Endodermal cell (in vitro differentiated cells): ENCODE measurements at regions not wholly inside any gene's neighbourhood (a gene's known extent, or its start where the extent isn't known, plus 50 kb on each side); places are given as distances from the start of the nearest gene placed in this dataset.

Experiments
- DNase-seq: peaks from one replicate; pipeline ENCODE4 v3.0.0-alpha.2; 2017
- H3K27ac ChIP-seq: 2 replicates; pipeline ENCODE4 v1.5.1; 2013; ENCODE audit warnings: mild to moderate bottlenecking, low read depth, low read length, moderate library complexity
- H3K27me3 ChIP-seq: 2 replicates; pipeline ENCODE4 v1.6.1; 2013; ENCODE audit warnings: mild to moderate bottlenecking, low read length, moderate library complexity; ENCODE audit not compliant: insufficient read depth, control insufficient read depth, poor library complexity, severe bottlenecking
- H3K36me3 ChIP-seq: 2 replicates; pipeline ENCODE4 v1.7.0; 2013; ENCODE audit warnings: mild to moderate bottlenecking, low read length, moderate library complexity; ENCODE audit not compliant: control insufficient read depth, insufficient read depth
- H3K4me1 ChIP-seq: one replicate; pipeline ENCODE4 v1.7.0; 2013; ENCODE audit warnings: low read length; ENCODE audit not compliant: control insufficient read depth, insufficient read depth
- H3K4me3 ChIP-seq: 2 replicates; pipeline ENCODE4 v1.5.1; 2013; ENCODE audit warnings: mild to moderate bottlenecking, low read length, moderate library complexity
- H3K9ac ChIP-seq: 2 replicates; pipeline ENCODE4 v1.6.1; 2013; ENCODE audit warnings: mild to moderate bottlenecking, low read length, moderate library complexity; ENCODE audit not compliant: poor library complexity, severe bottlenecking; ENCODE audit errors: extremely low read depth
- H3K9me3 ChIP-seq: 2 replicates; pipeline ENCODE4 v1.6.1; 2013; ENCODE audit warnings: mild to moderate bottlenecking, low read length, moderate library complexity; ENCODE audit not compliant: control insufficient read depth
- H3K27ac Mint-ChIP-seq: 2 replicates; pipeline ENCODE4 v1.8.0; 2020; ENCODE audit warnings: mixed read lengths
- H3K27me3 Mint-ChIP-seq: 2 replicates; pipeline ENCODE4 v1.8.0; 2021; ENCODE audit warnings: mild to moderate bottlenecking, mixed read lengths; ENCODE audit not compliant: insufficient read depth
- H3K36me3 Mint-ChIP-seq: 2 replicates; pipeline ENCODE4 v1.8.0; 2020; ENCODE audit warnings: low read depth, mixed read lengths
- H3K4me1 Mint-ChIP-seq: 2 replicates; pipeline ENCODE4 v1.8.0; 2020; ENCODE audit warnings: mixed read lengths
- H3K4me3 Mint-ChIP-seq: 2 replicates; pipeline ENCODE4 v1.8.0; 2020; ENCODE audit warnings: mild to moderate bottlenecking, moderate library complexity, mixed read lengths
- H3K9me3 Mint-ChIP-seq: 2 replicates; pipeline ENCODE4 v1.8.0; 2020; ENCODE audit warnings: mild to moderate bottlenecking, mixed read lengths
- CTCF ChIP-seq: fragments of 200-600 bp; sonication (generic); conservative IDR thresholded peaks from 2 replicates; pipeline ENCODE4 v1.5.0; 2021; ENCODE audit warnings: antibody characterized with exemption, mild to moderate bottlenecking
- WGBS, 2 experiments: methylation state at CpG; one replicate each; pipeline versions ENCODE4 v1.1.5 to v1.1.7; 2013; ENCODE audit warnings: missing lambda C conversion rate in 2 of 2, mixed read lengths in 1 of 2; ENCODE audit not compliant: insufficient coverage in 1 of 2, insufficient read length in 1 of 2; 5-methylcytosine and 5-hydroxymethylcytosine counted together

GRCh38 chr4:187380181-187380581 lies 615.4 kb upstream of the ZFP42 start:
- H3K4me1 ChIP-seq, result peaks cover 4% of the 10 kb centered on the region
- Mint-ChIP-seq H3K9me3 (no peaks in the 10 kb centered on the region), H3K4me1 (peaks cover 5% of the 10 kb centered on the region), H3K27me3 (no peaks in the 10 kb centered on the region), H3K36me3 (no peaks in the 10 kb centered on the region), H3K27ac (no peak overlapping the region), H3K4me3 (no peak overlapping the region)
- no peak overlapping the region for H3K27ac ChIP-seq
- peak; percentile 86 for TF ChIP-seq CTCF
- H3K4me3 ChIP-seq, result no peak overlapping the region
- no peak overlapping the region for H3K9ac ChIP-seq
- no peaks in the 10 kb centered on the region for H3K27me3 ChIP-seq
- peak; percentile 83 for DNase-seq
- H3K9me3 ChIP-seq, result no peaks in the 10 kb centered on the region
- 86 to 95% methylated on average over 4 of the region's 4 CpGs for WGBS, 2 experiments
- no peaks in the 10 kb centered on the region for H3K36me3 ChIP-seq

- Mint-ChIP-seq H3K27ac (no peak overlapping the region), H3K4me1 (no peaks in the 10 kb centered on the region), H3K36me3 (no peaks in the 10 kb centered on the region), H3K4me3 (no peak overlapping the region), H3K27me3 (no peaks in the 10 kb centered on the region), H3K9me3 (no peaks in the 10 kb centered on the region)
- no peaks in the 10 kb centered on the region for H3K4me1 ChIP-seq
- no peak overlapping the region for H3K9ac ChIP-seq
- H3K4me3 ChIP-seq, result no peak overlapping the region
- no peak for DNase-seq
- H3K9me3 ChIP-seq, result no peaks in the 10 kb centered on the region
- no peaks in the 10 kb centered on the region for H3K36me3 ChIP-seq
- H3K27ac ChIP-seq, result no peak overlapping the region
- no peaks in the 10 kb centered on the region for H3K27me3 ChIP-seq
- TF ChIP-seq CTCF, result no peak
Observed at GRCh38 chr4:187383181-187383580, 612.4 kb upstream of the ZFP42 start.

GRCh38 chr4:187387739-187388138 lies 607.8 kb upstream of the ZFP42 start:
- H3K4me1 ChIP-seq, result no peaks in the 10 kb centered on the region
- Mint-ChIP-seq H3K4me3 (no peak overlapping the region), H3K27me3 (no peaks in the 10 kb centered on the region), H3K27ac (no peak overlapping the region), H3K9me3 (no peaks in the 10 kb centered on the region), H3K36me3 (no peaks in the 10 kb centered on the region), H3K4me1 (no peaks in the 10 kb centered on the region)
- H3K27ac ChIP-seq, result no peak overlapping the region
- no peak for DNase-seq
- no peaks in the 10 kb centered on the region for H3K9me3 ChIP-seq
- H3K36me3 ChIP-seq, result no peaks in the 10 kb centered on the region
- no peaks in the 10 kb centered on the region for H3K27me3 ChIP-seq
- 95 to 96% methylated on average over 4 to 5 of the region's 5 CpGs for WGBS, 2 experiments
- no peak overlapping the region for H3K4me3 ChIP-seq
- no peak overlapping the region for H3K9ac ChIP-seq
- no peak for TF ChIP-seq CTCF
